Transverse colon (tissue), 4 donors: ENCODE measurements at regions not wholly inside any gene's neighbourhood (a gene's known extent, or its start where the extent isn't known, plus 50 kb on each side); places are given as distances from the start of the nearest gene placed in this dataset.

ENCODE experiments used
- POLR2A ChIP-seq: fragments of 450-650 bp; IDR thresholded peaks from one replicate; pipeline ENCODE4 v1.6.1; 2016; ENCODE audit warnings: antibody characterized with exemption, mild to moderate bottlenecking, moderate library complexity
- POLR2AphosphoS5 ChIP-seq, 3 donors: sonication (generic); formaldehyde crosslinking; IDR thresholded peaks; one replicate each; pipeline ENCODE4 v1.6.1; 2016; ENCODE audit warnings: antibody characterized with exemption in 3 of 3
- TF ChIP-seq, protein P1 (sequence below), 5 experiments: fragments of 200-600 bp in 3 of 5; fragments of 450-650 bp in 2 of 5; sonication (generic) in 3 of 5; IDR thresholded peaks; 1 replicate in 2 of 5; 2 replicates in 3 of 5; pipeline ENCODE4 v1.5.1; 2016 to 2017; ENCODE audit warnings: antibody characterized with exemption in 5 of 5, inconsistent platforms in 3 of 5, mild to moderate bottlenecking in 2 of 5, moderate library complexity in 1 of 5

DNA sequence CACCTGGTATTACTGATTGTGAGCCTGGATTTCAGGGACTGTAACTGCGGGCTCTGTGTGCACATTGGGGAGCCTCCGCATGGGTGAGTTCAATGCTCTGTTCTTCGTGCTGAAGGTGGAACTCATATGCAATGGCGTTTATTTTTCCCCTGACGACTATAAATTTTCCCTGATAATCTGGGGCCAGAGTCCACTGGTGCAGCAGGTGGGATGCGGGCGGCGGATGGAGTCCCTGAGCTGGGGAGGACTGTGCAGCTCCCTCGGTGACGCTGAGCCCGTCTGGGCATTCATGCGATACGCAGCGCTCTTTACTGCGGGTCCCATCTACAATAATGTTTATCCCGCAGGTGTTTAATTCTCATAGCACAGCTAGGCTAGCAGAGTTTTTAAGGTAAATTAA, 181.6 kb upstream of the ALKAL2 start:
- TF ChIP-seq, protein P1, sequence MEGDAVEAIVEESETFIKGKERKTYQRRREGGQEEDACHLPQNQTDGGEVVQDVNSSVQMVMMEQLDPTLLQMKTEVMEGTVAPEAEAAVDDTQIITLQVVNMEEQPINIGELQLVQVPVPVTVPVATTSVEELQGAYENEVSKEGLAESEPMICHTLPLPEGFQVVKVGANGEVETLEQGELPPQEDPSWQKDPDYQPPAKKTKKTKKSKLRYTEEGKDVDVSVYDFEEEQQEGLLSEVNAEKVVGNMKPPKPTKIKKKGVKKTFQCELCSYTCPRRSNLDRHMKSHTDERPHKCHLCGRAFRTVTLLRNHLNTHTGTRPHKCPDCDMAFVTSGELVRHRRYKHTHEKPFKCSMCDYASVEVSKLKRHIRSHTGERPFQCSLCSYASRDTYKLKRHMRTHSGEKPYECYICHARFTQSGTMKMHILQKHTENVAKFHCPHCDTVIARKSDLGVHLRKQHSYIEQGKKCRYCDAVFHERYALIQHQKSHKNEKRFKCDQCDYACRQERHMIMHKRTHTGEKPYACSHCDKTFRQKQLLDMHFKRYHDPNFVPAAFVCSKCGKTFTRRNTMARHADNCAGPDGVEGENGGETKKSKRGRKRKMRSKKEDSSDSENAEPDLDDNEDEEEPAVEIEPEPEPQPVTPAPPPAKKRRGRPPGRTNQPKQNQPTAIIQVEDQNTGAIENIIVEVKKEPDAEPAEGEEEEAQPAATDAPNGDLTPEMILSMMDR (IDR thresholded peaks at IDR 0.05): no peak
- TF ChIP-seq POLR2A (no peak), POLR2AphosphoS5 (IDR thresholded peaks at IDR 0.05) (no peak)
